Mucosa of stomach (tissue), 1 donor: ENCODE measurements at regions not wholly inside any gene's neighbourhood (a gene's known extent, or its start where the extent isn't known, plus 50 kb on each side); places are given as distances from the start of the nearest gene placed in this dataset.

Experiments
- H3K27me3 ChIP-seq: one replicate; pipeline ENCODE4 v1.7.0; 2013; ENCODE audit warnings: mild to moderate bottlenecking, low read length; ENCODE audit not compliant: control insufficient read depth, insufficient read depth
- H3K36me3 ChIP-seq: one replicate; pipeline ENCODE4 v1.7.0; 2013; ENCODE audit warnings: low read length; ENCODE audit not compliant: control insufficient read depth, insufficient read depth
- H3K4me1 ChIP-seq: one replicate; pipeline ENCODE4 v1.7.0; 2013; ENCODE audit warnings: mild to moderate bottlenecking, low read length; ENCODE audit not compliant: control insufficient read depth, insufficient read depth
- H3K4me3 ChIP-seq: one replicate; pipeline ENCODE4 v1.7.0; 2013; ENCODE audit warnings: low read length
- H3K9ac ChIP-seq: one replicate; pipeline ENCODE4 v1.7.0; 2013; ENCODE audit warnings: mild to moderate bottlenecking, low read length, moderate library complexity
- H3K9me3 ChIP-seq: one replicate; pipeline ENCODE4 v1.7.0; 2013; ENCODE audit warnings: mild to moderate bottlenecking, low read length, moderate library complexity; ENCODE audit not compliant: control insufficient read depth
- donor health status: Pancreatic carcinoma.

DNA sequence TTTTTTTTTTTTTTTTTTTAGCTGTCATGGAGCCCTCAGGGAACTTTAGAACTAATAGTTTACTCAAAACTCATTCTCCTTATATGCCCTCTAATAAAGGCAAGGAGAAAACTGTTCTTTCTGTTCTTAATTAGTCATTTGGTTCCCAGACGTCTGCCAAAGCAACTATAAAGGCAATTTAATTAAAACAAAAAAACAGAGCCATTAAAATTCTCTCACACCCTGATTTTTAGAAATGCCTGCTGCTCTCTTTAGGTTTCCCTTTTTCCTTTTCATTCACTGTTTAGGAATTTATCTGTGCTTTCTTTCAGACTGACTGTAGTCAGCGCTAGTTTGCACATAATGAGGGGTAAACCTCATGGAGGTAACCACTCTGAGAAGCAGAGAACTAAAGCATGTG is 463.6 kb upstream of the THRB start:
- H3K9me3 ChIP-seq = no peaks in the 10 kb centered on the region
- H3K4me1 ChIP-seq = no peaks in the 10 kb centered on the region
- H3K9ac ChIP-seq = no peak overlapping the region
- H3K4me3 ChIP-seq = no peak overlapping the region
- H3K27me3 ChIP-seq = no peaks in the 10 kb centered on the region
- no peaks in the 10 kb centered on the region for H3K36me3 ChIP-seq

DNA sequence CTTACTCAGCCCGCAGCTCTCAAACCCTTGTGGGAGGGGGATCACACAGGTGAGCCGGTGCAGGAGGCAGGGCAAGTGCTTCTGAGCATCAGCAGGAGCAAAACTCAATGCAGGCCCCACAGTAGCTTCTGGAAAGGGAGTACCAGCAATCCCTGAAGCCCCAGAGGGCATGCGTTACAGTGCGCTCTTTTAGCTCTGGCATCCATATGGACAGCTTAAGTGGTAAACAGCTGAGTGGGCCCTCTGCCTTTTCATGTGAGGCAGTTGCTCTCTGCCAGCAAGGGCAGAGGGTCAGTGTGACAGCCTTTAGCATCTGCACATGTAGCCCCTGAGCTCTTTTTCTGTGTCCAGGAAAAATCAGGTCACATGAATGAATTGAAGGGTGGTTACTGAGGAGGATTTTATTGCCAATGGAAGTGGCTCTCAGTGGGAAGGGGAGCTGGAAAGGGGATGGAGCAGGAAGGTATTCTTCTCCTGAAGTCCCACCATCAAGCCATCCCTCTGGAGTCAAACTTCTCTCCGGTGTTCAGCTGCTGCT is 464.3 kb upstream of the THRB start:
- Histone ChIP-seq H3K27me3 (no peaks in the 10 kb centered on the region), H3K4me3 (no peak overlapping the region), H3K36me3 (no peaks in the 10 kb centered on the region), H3K4me1 (no peaks in the 10 kb centered on the region), H3K9ac (no peak overlapping the region), H3K9me3 (no peaks in the 10 kb centered on the region)

DNA sequence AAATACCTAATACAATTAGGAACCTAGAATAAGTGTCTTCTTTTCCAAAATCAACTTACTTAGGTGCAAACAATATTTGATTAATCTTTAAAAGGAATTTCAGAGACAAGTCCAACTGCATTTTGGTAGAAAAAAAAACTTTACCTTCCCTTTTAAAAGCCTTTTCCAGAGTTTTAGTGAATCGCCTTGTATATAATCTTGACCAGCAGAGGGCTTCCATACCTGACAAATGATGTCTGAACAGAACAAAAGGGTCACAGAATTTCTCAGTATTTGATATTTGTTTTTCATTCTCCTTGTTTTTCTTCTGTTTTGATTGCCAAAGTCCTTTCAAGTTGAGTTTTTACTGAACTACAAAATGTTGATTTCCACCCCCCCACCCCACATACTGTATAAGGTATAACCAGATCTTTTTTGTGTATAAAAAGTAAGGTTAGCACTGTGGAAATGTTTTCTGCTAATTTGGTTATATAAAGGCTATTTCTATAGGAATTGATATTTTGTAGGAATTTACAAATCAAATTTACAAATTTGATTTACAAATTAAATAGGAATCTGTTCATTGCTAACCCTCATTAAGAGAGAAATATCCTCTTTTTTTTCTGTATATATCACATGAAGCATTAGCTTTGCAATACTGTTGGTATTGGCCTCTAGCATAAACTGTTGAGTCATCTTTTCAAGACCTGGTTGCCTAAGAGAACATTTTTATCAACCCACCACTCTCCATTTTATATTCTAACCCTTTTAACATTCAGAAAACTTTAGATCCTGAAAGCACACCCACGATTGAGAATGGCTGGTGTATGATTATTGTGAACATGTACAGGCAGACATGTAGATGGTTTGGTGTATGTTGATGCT is 464.1 kb upstream of the RARB start:
- no peaks in the 10 kb centered on the region for H3K27me3 ChIP-seq
- no peaks in the 10 kb centered on the region for H3K4me1 ChIP-seq
- H3K9me3 ChIP-seq = no peaks in the 10 kb centered on the region
- H3K9ac ChIP-seq = no peak overlapping the region
- no peaks in the 10 kb centered on the region for H3K36me3 ChIP-seq
- no peak overlapping the region for H3K4me3 ChIP-seq

DNA sequence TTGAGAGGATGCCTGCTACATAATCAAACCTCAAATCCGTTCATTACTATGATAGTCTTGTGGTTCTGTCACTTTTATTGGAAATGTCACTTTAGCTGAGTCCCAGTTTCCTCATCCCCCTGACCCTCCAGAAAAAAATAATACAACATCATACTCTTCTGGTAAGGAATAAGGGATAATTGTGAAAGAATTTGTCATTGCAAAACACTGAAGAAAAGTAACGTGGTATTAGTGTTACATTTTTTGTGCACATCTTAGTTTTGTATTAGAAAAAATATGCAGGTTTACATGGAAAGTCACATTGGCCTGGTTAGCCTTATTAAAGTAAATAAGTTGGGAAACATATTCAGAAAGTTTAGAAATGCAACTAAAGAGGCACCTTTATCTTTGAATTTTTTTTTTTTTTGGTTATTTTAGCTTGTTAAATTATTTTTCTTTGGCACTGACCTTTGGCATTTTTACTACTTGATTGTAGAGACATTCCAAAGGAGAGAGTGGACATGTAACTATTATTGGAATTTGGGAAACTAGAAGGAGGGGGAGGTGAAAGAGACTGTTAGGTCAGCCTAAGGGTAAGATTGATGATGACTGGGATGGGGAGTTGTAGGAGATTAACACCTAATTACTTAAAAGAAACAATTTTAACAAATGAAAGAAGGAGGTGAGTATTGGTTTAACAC is 462.2 kb upstream of the RARB start:
- H3K4me3 ChIP-seq = no peak overlapping the region

DNA sequence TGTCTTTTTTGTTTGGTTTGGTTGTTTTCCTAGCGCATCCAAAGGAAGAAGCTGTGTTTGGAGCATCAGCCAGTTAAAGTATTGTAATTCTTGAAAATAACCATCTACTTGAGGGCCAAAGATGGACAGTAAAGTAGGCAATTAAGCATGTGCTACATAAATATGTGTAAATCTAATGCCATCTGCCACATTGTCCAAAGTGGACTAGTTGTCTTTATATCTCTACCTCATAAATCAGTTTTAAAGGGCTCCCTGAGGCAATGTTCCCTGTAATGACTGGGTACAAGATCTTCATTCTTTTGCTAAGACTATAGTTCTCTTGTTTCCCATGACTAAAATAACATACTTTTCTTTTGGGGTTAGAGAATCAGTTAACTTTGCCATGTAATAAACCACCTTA is 460.0 kb upstream of the RARB start:
- H3K9ac ChIP-seq = no peak overlapping the region
- H3K4me3 ChIP-seq = no peak overlapping the region
- H3K27me3 ChIP-seq = no peaks in the 10 kb centered on the region
- H3K36me3 ChIP-seq = no peaks in the 10 kb centered on the region
- H3K4me1 ChIP-seq = no peaks in the 10 kb centered on the region
- no peaks in the 10 kb centered on the region for H3K9me3 ChIP-seq

More for the DNA sequence above, 462.2 kb upstream of the RARB start:
- H3K9ac ChIP-seq = no peak overlapping the region
- no peaks in the 10 kb centered on the region for H3K4me1 ChIP-seq
- no peaks in the 10 kb centered on the region for H3K9me3 ChIP-seq
- H3K36me3 ChIP-seq = no peaks in the 10 kb centered on the region
- H3K27me3 ChIP-seq = no peaks in the 10 kb centered on the region

DNA sequence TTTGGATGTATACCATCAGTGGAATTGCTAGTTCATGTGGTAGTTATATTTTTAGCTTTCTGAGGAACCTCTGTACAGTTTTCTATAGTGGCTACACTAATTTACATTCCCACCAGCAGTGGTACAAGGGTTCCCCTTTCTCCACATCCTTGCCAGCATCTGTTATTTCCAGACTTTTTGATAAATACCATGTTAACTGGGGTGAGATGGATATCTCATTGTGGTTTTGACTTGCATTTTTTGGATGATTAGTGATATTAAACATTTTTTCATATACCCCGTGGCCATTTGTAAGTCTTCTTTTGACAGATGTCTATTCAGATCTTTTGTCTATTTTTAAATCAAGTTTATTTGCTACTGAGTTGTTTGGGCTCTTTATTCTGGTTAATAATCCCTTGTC is 455.6 kb upstream of the RARB start:
- Histone ChIP-seq H3K27me3 (no peaks in the 10 kb centered on the region), H3K36me3 (no peaks in the 10 kb centered on the region), H3K9me3 (no peaks in the 10 kb centered on the region), H3K4me3 (no peak overlapping the region), H3K9ac (no peak overlapping the region), H3K4me1 (no peaks in the 10 kb centered on the region)

DNA sequence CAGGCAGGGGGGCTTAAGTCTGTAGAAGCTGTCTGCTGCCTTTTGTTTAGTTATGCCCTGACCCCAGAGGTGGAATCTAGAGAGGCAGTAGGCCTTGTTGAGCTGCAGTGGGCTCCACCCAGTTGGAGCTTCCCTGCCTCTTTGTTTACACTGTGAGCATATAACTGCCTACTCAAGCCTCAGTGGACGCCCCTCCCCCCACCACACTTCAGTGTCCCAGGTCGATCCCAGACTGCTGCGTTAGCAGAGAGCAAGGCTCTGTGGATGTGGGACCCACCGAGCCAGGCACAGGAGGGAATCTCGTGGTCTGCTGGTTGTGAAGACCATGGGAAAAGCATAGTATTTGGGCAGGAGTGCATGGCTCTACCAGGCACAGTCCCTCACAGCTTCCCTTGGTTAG is 446.8 kb upstream of the RARB start:
- Histone ChIP-seq H3K36me3 (no peaks in the 10 kb centered on the region), H3K27me3 (no peaks in the 10 kb centered on the region), H3K4me1 (no peaks in the 10 kb centered on the region), H3K9ac (no peak overlapping the region), H3K9me3 (no peaks in the 10 kb centered on the region), H3K4me3 (no peak overlapping the region)

DNA sequence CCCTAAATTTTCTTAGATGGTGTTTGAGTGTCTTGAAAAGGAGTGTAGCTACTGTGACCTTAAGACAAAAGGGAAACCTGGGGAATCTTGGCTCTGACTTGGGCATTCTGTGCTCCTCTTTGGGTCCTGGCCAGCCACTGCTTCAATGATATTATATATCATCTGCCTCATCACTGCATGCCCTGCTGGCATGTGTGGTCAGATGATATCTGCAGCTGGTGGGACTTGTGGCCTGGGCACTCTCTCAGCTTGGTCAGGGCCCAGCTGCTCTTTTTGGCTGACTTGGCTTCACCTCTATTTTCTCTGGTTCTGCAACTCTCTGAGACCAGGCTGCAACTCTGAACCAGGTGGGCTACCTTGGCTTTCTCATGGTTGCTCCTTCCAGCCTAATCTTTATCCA is 446.1 kb upstream of the RARB start:
- H3K4me3 ChIP-seq = no peak overlapping the region
- no peaks in the 10 kb centered on the region for H3K27me3 ChIP-seq
- H3K4me1 ChIP-seq = no peaks in the 10 kb centered on the region
- H3K36me3 ChIP-seq = no peaks in the 10 kb centered on the region
- H3K9ac ChIP-seq = no peak overlapping the region
- no peaks in the 10 kb centered on the region for H3K9me3 ChIP-seq

DNA sequence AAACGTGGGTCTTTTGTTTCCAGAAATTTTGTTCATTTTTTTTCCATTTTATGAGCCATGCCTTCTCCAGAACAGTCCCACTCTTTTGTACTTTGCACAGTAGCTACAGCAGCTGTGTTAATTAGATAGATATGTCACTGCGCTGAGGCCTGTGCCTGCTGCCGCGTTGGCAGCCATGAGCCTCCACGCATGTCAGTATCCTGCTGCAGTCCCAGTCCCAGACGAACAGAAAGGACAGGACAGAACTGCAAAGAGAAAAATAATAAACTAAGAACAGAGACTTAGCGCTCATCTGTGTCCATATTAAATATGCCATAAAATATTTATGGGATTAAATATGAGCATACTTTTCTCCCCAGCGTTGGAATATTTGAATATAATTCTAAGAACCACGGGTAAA is 442.4 kb upstream of the RARB start:
- no peaks in the 10 kb centered on the region for H3K27me3 ChIP-seq
- H3K9ac ChIP-seq = no peak overlapping the region
- H3K36me3 ChIP-seq = no peaks in the 10 kb centered on the region
- no peak overlapping the region for H3K4me3 ChIP-seq
- H3K9me3 ChIP-seq = no peaks in the 10 kb centered on the region
- no peaks in the 10 kb centered on the region for H3K4me1 ChIP-seq

DNA sequence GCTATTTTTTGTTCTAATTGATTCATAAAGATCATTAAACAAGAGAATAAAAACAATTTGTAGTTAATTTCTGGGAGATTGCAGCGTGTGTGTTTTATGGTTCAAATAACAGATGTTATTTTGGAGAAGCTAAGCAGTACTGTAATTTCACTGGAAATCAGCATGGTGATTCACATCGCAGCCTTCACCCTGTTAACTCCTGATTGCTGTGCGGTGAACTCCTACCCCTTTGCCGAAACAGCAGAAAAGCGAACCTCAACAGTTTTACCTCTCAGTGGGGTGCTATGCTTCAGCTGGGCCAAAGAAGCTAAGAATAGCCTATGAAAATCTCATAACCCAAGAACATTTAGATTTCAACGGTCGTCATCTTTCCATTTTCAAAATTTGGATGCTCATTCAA is 441.5 kb upstream of the RARB start:
- no peaks in the 10 kb centered on the region for H3K4me1 ChIP-seq
- H3K9me3 ChIP-seq = no peaks in the 10 kb centered on the region
- H3K9ac ChIP-seq = no peak overlapping the region
- H3K27me3 ChIP-seq = no peaks in the 10 kb centered on the region
- H3K36me3 ChIP-seq = no peaks in the 10 kb centered on the region
- no peak overlapping the region for H3K4me3 ChIP-seq

DNA sequence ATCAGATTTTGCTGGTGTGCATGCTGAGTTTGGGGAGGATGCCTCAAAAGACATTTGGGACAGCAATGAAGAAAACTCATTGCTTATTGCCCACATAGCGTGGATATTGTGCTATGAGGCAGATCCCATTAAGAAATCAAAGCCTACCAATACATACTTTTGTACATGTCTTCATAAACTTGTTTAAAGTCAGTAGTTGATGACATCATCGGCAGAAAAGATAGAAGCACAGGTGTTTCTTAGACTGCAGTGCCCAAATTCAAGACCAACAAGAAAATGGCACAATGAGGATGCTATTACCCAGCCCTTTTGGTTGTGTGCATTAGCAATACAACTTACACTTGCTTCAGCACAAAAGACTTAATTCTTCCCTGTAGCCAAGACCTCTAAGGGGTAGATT is 428.7 kb upstream of the RARB start:
- H3K9me3 ChIP-seq = no peaks in the 10 kb centered on the region
- H3K9ac ChIP-seq = no peak overlapping the region
- no peaks in the 10 kb centered on the region for H3K4me1 ChIP-seq
- no peaks in the 10 kb centered on the region for H3K27me3 ChIP-seq
- H3K4me3 ChIP-seq = no peak overlapping the region
- no peaks in the 10 kb centered on the region for H3K36me3 ChIP-seq

DNA sequence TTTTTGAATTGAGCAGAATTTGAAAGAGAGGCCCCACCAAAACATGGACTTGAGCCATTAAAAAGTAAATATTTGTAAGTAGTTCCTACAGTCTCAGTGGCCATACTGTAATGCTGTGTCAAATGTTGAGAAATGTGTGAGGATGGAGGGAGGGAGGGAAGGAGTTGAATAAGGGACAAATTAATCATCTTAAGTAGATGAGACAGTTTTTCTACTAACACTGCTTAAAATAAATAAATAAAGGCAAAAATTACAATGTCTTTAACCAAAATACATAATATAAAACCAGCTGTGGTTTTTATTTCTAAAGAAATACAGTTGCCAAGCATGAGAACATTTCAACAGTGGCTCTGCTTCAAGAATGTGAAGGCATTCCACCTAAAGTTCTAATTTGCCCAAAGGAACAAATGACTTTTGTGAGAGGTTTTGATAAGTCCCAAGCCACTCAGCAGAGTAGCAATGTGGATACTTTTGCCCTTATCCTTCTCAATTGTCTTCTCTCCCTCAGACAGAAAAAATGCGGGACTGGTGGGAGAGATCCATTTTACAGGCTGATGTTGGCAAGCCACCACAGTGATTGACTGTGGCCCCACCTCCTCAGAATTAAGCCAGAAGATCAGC is 427.0 kb upstream of the RARB start:
- Histone ChIP-seq H3K27me3 (no peaks in the 10 kb centered on the region), H3K9me3 (no peaks in the 10 kb centered on the region), H3K4me1 (no peaks in the 10 kb centered on the region), H3K9ac (no peak overlapping the region), H3K36me3 (no peaks in the 10 kb centered on the region), H3K4me3 (no peak overlapping the region)
